ENCODE measurements at regions not wholly inside any gene's neighbourhood (a gene's known extent, or its start where the extent isn't known, plus 50 kb on each side); places are given as distances from the start of the nearest gene placed in this dataset.

DNA sequence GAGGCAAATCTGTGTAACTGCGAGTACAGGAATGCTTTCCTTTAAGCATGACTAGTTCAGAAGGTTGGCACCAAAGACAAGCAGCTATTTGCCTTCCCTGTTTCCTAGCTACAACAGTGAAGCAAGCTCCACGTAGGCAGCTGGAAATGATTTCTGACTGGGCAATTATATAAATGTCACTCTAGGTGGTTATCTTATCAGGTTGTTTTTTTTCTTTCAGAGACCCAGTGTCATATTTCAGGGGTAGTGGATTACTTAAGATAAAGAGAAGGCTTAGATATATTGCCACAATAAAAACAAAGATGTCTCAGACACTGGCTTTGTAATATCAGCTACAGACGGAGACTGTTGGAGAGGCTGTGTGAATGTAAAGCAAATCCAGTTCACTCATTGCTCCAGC is 748.9 kb upstream of the NXPH2 start:
- no peak for DNase-seq (ENCODE audit: low spot score, unreplicated experiment)
- no peaks in the 10 kb centered on the region for H3K36me3 Mint-ChIP-seq (ENCODE audit: insufficient read depth)
- H3K4me1 Mint-ChIP-seq (ENCODE audit: low read depth), result peaks cover 20% of the 10 kb centered on the region
- no peak for TF ChIP-seq CTCF (IDR thresholded peaks at IDR 0.05; ENCODE audit: unreplicated experiment)
- peak overlapping the region; percentile 73 for H3K27ac Mint-ChIP-seq
- no peak overlapping the region for H3K4me3 Mint-ChIP-seq (ENCODE audit: low read depth)
- no peaks in the 10 kb centered on the region for H3K9me3 Mint-ChIP-seq (ENCODE audit: low read depth)
- no peaks in the 10 kb centered on the region for H3K27me3 Mint-ChIP-seq

DNA sequence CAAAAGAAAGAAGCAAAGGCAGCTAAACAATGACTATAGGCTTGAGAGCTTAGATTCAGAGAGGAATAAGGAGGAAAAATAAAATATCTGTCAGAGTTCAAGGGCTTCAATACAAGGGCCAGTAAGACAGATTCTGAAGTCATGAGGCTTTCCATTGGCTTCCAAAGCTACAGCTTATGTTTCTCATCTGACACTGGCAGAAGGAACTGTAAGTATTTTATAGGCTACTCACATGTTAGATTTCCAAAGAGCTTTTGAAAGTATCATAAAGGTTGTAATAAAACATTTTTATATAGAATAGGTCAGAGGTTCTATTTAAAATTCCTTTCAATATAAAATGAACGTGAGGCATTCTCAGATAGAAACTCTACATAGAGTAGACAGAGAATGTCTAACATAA is 746.6 kb upstream of the NXPH2 start:
- Mint-ChIP-seq H3K36me3 (ENCODE audit: insufficient read depth) (no peaks in the 10 kb centered on the region), H3K27ac (no peak overlapping the region), H3K4me3 (ENCODE audit: low read depth) (no peak overlapping the region), H3K4me1 (ENCODE audit: low read depth) (peaks cover 20% of the 10 kb centered on the region), H3K9me3 (ENCODE audit: low read depth) (no peaks in the 10 kb centered on the region), H3K27me3 (no peaks in the 10 kb centered on the region)
- no peak for TF ChIP-seq CTCF (IDR thresholded peaks at IDR 0.05; ENCODE audit: unreplicated experiment)
- no peak for DNase-seq (ENCODE audit: low spot score, unreplicated experiment)

DNA sequence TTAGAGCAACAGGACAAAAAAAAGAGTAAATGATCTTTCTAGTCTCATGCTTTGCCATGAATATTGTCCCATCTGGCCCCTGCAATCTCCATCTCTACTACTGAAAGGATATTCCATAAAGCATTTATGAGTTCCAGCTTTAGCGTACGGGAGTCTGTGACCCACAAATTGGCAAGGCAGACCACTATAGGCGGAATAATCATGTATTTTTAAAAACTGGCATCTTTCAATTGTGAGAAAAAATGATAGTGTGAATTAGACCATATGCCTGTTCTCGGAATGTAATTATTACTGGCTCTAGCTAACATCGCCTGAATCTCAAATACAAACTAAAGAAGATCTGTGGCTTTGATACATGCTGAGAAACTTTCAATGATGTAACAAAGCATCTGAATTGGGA is 738.1 kb upstream of the NXPH2 start:
- TF ChIP-seq CTCF (IDR thresholded peaks at IDR 0.05; ENCODE audit: unreplicated experiment), result no peak
- no peak for DNase-seq (ENCODE audit: low spot score, unreplicated experiment)
- Mint-ChIP-seq H3K4me1 (ENCODE audit: low read depth) (peaks cover 2% of the 10 kb centered on the region), H3K4me3 (ENCODE audit: low read depth) (no peak overlapping the region), H3K36me3 (ENCODE audit: insufficient read depth) (no peaks in the 10 kb centered on the region), H3K27ac (no peak overlapping the region), H3K9me3 (ENCODE audit: low read depth) (no peaks in the 10 kb centered on the region), H3K27me3 (no peaks in the 10 kb centered on the region)

GRCh38 chr2:139514951-139515350 is 734.8 kb upstream of the NXPH2 start:
- no peak for TF ChIP-seq CTCF (IDR thresholded peaks at IDR 0.05; ENCODE audit: unreplicated experiment)
- H3K27ac Mint-ChIP-seq, result no peak overlapping the region
- no peaks in the 10 kb centered on the region for H3K36me3 Mint-ChIP-seq (ENCODE audit: insufficient read depth)
- H3K4me1 Mint-ChIP-seq (ENCODE audit: low read depth), result no peaks in the 10 kb centered on the region
- H3K27me3 Mint-ChIP-seq, result no peaks in the 10 kb centered on the region
- H3K4me3 Mint-ChIP-seq (ENCODE audit: low read depth), result no peak overlapping the region
- no peak for DNase-seq (ENCODE audit: low spot score, unreplicated experiment)
- no peaks in the 10 kb centered on the region for H3K9me3 Mint-ChIP-seq (ENCODE audit: low read depth)

- Mint-ChIP-seq H3K27me3 (no peaks in the 10 kb centered on the region), H3K4me3 (ENCODE audit: low read depth) (no peak overlapping the region), H3K4me1 (ENCODE audit: low read depth) (peaks cover 10% of the 10 kb centered on the region), H3K27ac (no peak overlapping the region), H3K9me3 (ENCODE audit: low read depth) (peaks cover 22% of the 10 kb centered on the region), H3K36me3 (ENCODE audit: insufficient read depth) (peaks cover 4% of the 10 kb centered on the region)
- DNase-seq (ENCODE audit: low spot score, unreplicated experiment), result no peak
- TF ChIP-seq CTCF (IDR thresholded peaks at IDR 0.05; ENCODE audit: unreplicated experiment), result no peak
These were observed 715.7 kb upstream of the NXPH2 start for GRCh38 chr2:139495851-139496250.
